ENCODE measurements at regions not wholly inside any gene's neighbourhood (a gene's known extent, or its start where the extent isn't known, plus 50 kb on each side); places are given as distances from the start of the nearest gene placed in this dataset.

- no peaks in the 10 kb centered on the region for H3K27me3 Mint-ChIP-seq
- H3K36me3 Mint-ChIP-seq (ENCODE audit: low read depth), result peaks cover 24% of the 10 kb centered on the region
- intact Hi-C loops (cut with micrococcal nuclease), result loop anchor here (1.0 to 2.0 kb wide), 2 partner anchors 162 to 803 kb away; no protein-coding TSS in a partner anchor
- H3K4me1 Mint-ChIP-seq, result peaks cover 45% of the 10 kb centered on the region
- no peak for DNase-seq
- H3K27ac Mint-ChIP-seq, result peak overlapping the region; percentile 78
- peaks cover 7% of the 10 kb centered on the region for H3K9me3 Mint-ChIP-seq
- peak overlapping the region; percentile 51 for H3K4me3 Mint-ChIP-seq
Observed at GRCh38 chr3:106172101-106172500, 303.3 kb upstream of the CBLB start.

- Mint-ChIP-seq H3K4me3 (peak overlapping the region; percentile 15), H3K36me3 (ENCODE audit: low read depth) (peaks cover 25% of the 10 kb centered on the region), H3K9me3 (peaks cover 6% of the 10 kb centered on the region), H3K4me1 (peaks cover 48% of the 10 kb centered on the region), H3K27ac (peak overlapping the region; percentile 78), H3K27me3 (no peaks in the 10 kb centered on the region)
- intact Hi-C loops (cut with micrococcal nuclease), result loop anchor here (1.0 to 2.0 kb wide), 2 partner anchors 162 to 804 kb away; no protein-coding TSS in a partner anchor
- peak; percentile 64 for DNase-seq
Observed at GRCh38 chr3:106172780-106173179, 304.0 kb upstream of the CBLB start.

- peaks cover 16% of the 10 kb centered on the region for H3K9me3 Mint-ChIP-seq
- H3K4me1 Mint-ChIP-seq, result peaks cover 55% of the 10 kb centered on the region
- no peak for DNase-seq
- intact Hi-C loops (cut with micrococcal nuclease), result no loop called here
- H3K36me3 Mint-ChIP-seq (ENCODE audit: low read depth), result peaks cover 32% of the 10 kb centered on the region
- H3K27me3 Mint-ChIP-seq, result no peaks in the 10 kb centered on the region
- H3K27ac Mint-ChIP-seq, result peak overlapping the region; percentile 80
- peak overlapping the region; percentile 14 for H3K4me3 Mint-ChIP-seq
Observed at GRCh38 chr3:106175276-106175675, 306.5 kb upstream of the CBLB start.

GRCh38 chr3:106176734-106177133 lies 307.9 kb upstream of the CBLB start:
- Mint-ChIP-seq H3K36me3 (ENCODE audit: low read depth) (peaks cover 35% of the 10 kb centered on the region), H3K4me1 (peaks cover 53% of the 10 kb centered on the region), H3K27me3 (no peaks in the 10 kb centered on the region), H3K4me3 (peak overlapping the region; percentile 77), H3K27ac (peak overlapping the region; percentile 93), H3K9me3 (peaks cover 16% of the 10 kb centered on the region)
- intact Hi-C loops (cut with micrococcal nuclease), result loop anchor here (1.0 to 2.0 kb wide), 17 partner anchors 9 to 500 kb away; partner anchors contain the start of gene CBLB
- DNase-seq, result peak; percentile 91

DNA sequence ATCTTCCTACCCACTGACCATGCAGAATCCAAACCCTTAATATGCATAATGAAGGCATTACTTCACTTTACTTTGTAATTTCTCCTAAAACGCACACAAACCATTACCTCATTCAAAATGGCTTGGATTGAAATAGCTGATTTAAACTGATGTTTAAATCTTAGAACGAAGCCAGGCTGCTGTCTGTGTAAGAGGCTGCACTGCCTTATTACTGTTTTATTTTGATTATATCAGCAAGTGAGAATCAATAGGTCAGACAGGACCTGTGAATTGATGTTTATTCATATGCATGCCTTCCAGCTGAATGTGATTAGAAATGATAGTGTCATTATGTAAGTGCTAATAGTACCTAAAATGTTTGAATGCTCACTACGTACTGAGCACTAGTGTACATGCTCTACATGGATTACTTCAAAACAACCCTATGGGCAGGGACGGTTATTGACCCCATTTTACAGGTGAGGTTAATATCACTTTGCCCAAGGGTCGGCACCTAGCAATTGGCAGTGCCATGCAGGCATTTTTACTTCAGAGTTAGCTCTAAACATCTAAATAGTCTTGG lies 314.2 kb upstream of the CBLB start:
- peaks cover 39% of the 10 kb centered on the region for H3K36me3 Mint-ChIP-seq (ENCODE audit: low read depth)
- no peak for DNase-seq
- H3K4me3 Mint-ChIP-seq, result no peak overlapping the region
- H3K9me3 Mint-ChIP-seq, result peaks cover 17% of the 10 kb centered on the region
- H3K27me3 Mint-ChIP-seq, result no peaks in the 10 kb centered on the region
- intact Hi-C loops (cut with micrococcal nuclease), result loop anchor here (5.0 kb wide), 1 partner anchor 879 kb away; no protein-coding TSS in a partner anchor
- H3K4me1 Mint-ChIP-seq, result peaks cover 46% of the 10 kb centered on the region
- no peak overlapping the region for H3K27ac Mint-ChIP-seq

- Mint-ChIP-seq H3K36me3 (ENCODE audit: low read depth) (peaks cover 35% of the 10 kb centered on the region), H3K9me3 (peaks cover 13% of the 10 kb centered on the region), H3K4me3 (peak overlapping the region; percentile 9), H3K27ac (peak overlapping the region; percentile 21), H3K27me3 (no peaks in the 10 kb centered on the region), H3K4me1 (peaks cover 42% of the 10 kb centered on the region)
- no peak for DNase-seq
- intact Hi-C loops (cut with micrococcal nuclease), result loop anchor here (2.0 to 5.0 kb wide), 3 partner anchors 23 to 878 kb away; no protein-coding TSS in a partner anchor
Observed at GRCh38 chr3:106183762-106184391, 315.1 kb upstream of the CBLB start.

DNA sequence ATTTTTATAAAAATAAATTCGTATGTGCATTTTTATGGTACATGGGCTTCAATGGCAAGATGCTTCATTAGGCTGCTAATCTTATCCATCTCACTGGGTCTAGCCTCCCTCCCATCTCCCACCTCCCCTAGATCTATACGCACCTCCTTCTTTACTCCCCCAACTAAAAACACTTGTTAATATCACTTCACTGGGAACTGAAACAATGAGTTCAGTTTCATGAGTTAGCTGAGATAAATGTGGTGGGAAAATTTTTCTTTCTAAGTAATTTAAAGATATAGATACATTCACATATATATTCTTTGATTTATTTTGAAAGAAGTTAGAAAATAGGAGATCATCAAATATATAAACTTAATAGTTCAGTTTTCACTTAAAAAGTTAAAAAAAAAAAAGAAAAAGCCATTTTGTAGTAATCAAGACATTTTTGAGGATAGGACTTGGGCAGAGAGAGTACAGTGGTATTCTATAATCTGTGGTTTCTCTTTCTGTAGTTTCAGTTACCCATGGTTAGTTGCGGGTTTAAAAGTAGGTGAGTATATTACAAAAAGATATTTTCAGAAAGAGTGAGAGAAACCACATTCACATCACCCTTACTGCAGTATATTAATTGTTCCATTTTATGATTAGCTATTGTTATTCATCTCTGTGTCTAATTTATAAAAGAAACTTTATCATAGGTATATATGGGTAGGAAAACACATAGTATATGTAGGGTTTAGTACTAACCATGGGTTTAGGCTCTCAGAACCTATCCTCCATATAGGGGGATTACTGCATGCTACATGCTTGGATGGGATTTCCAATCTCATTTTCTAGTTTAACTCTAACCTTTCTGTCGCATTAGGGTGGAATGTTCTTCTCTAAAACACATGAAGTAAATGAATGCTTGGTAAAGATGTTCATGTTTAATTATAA lies 316.0 kb upstream of the CBLB start:
- Mint-ChIP-seq H3K36me3 (ENCODE audit: low read depth) (peaks cover 35% of the 10 kb centered on the region), H3K9me3 (peaks cover 10% of the 10 kb centered on the region), H3K27ac (peak overlapping the region; percentile 83), H3K4me3 (peak overlapping the region; percentile 53), H3K4me1 (peaks cover 37% of the 10 kb centered on the region), H3K27me3 (no peaks in the 10 kb centered on the region)
- intact Hi-C loops (cut with micrococcal nuclease), result loop anchor here (1.0 to 5.0 kb wide), 4 partner anchors 7 to 878 kb away; no protein-coding TSS in a partner anchor
- DNase-seq, result no peak

DNA sequence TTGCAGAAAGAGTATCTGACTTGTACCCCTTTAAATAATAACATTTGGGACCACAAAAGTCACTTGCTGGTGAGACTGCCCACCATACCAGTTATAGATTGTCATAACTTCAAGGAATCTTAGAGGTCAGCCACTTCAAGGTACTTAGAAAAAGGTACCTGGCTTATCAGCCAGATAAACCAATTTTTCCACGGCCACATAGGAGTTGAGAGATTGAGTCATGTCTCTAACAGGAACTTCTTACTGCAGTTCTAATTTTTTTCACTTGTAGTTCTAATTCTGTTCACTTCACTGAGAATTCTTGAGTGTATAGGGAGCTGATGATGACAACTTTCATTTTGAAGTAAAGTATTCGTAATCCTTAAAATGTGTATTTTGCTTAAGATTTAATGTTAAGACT lies 317.1 kb upstream of the CBLB start:
- DNase-seq, result no peak
- peaks cover 31% of the 10 kb centered on the region for H3K36me3 Mint-ChIP-seq (ENCODE audit: low read depth)
- intact Hi-C loops (cut with micrococcal nuclease), result loop anchor here (1.0 to 2.0 kb wide), 4 partner anchors 9 to 175 kb away; no protein-coding TSS in a partner anchor
- H3K27me3 Mint-ChIP-seq, result no peaks in the 10 kb centered on the region
- H3K27ac Mint-ChIP-seq, result peak overlapping the region; percentile 83
- H3K4me3 Mint-ChIP-seq, result peak overlapping the region; percentile 53
- peaks cover 33% of the 10 kb centered on the region for H3K4me1 Mint-ChIP-seq
- peaks cover 10% of the 10 kb centered on the region for H3K9me3 Mint-ChIP-seq

GRCh38 chr3:106190296-106190695 lies 321.5 kb upstream of the CBLB start:
- H3K9me3 Mint-ChIP-seq, result peaks cover 21% of the 10 kb centered on the region
- intact Hi-C loops (cut with micrococcal nuclease), result no loop called here
- H3K4me3 Mint-ChIP-seq, result no peak overlapping the region
- no peak overlapping the region for H3K27ac Mint-ChIP-seq
- no peaks in the 10 kb centered on the region for H3K27me3 Mint-ChIP-seq
- H3K4me1 Mint-ChIP-seq, result peaks cover 26% of the 10 kb centered on the region
- peaks cover 40% of the 10 kb centered on the region for H3K36me3 Mint-ChIP-seq (ENCODE audit: low read depth)
- DNase-seq, result no peak

GRCh38 chr3:106191211-106191610 lies 322.4 kb upstream of the CBLB start:
- intact Hi-C loops (cut with micrococcal nuclease), result no loop called here
- H3K27me3 Mint-ChIP-seq, result no peaks in the 10 kb centered on the region
- H3K9me3 Mint-ChIP-seq, result peaks cover 21% of the 10 kb centered on the region
- H3K4me3 Mint-ChIP-seq, result no peak overlapping the region
- no peak overlapping the region for H3K27ac Mint-ChIP-seq
- DNase-seq, result no peak
- peaks cover 35% of the 10 kb centered on the region for H3K36me3 Mint-ChIP-seq (ENCODE audit: low read depth)
- peaks cover 17% of the 10 kb centered on the region for H3K4me1 Mint-ChIP-seq

DNA sequence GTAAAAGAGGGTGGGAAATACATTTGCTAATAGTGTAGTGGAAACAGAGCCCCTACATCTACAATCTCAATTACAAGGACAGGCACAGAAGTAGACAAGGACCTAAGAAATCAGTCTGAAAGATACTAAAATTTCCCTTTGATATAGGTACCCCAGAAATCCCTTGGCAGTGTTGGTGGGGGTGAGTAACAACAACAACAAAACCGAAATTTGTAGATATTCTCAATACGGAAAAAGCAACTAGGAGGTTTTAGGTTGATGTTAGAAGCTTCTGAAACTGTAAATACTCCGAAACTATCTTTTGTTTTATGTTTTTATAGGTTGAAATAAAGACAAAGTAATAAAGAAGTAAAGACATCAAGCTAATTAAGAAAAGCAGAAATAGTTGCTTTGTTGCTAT lies 323.1 kb upstream of the CBLB start:
- H3K36me3 Mint-ChIP-seq (ENCODE audit: low read depth), result peaks cover 37% of the 10 kb centered on the region
- no peak for DNase-seq
- H3K4me3 Mint-ChIP-seq, result no peak overlapping the region
- H3K27ac Mint-ChIP-seq, result no peak overlapping the region
- intact Hi-C loops (cut with micrococcal nuclease), result no loop called here
- H3K4me1 Mint-ChIP-seq, result peaks cover 15% of the 10 kb centered on the region
- H3K27me3 Mint-ChIP-seq, result no peaks in the 10 kb centered on the region
- peaks cover 26% of the 10 kb centered on the region for H3K9me3 Mint-ChIP-seq

DNA sequence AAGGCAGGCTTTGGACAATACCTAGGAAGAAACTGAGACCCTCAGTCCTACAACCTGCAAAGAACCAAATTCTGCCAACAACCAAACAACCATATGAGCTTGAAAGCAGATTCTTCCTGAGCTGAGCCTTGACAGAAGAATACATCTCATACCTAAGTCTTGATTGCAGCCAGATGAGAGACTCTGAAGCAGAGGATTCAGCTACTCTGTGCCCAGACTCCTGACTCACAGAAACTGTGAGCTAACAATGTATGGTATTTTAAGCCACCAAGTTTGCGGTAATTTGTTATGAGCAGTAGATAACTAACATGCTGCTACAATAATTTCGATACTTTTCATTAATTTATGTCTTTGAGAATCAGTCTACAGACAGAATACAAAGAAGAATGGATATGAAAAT lies 325.1 kb upstream of the CBLB start:
- DNase-seq, result no peak
- H3K4me3 Mint-ChIP-seq, result no peak overlapping the region
- no peak overlapping the region for H3K27ac Mint-ChIP-seq
- peaks cover 40% of the 10 kb centered on the region for H3K36me3 Mint-ChIP-seq (ENCODE audit: low read depth)
- intact Hi-C loops (cut with micrococcal nuclease), result no loop called here
- H3K27me3 Mint-ChIP-seq, result no peaks in the 10 kb centered on the region
- H3K9me3 Mint-ChIP-seq, result peaks cover 30% of the 10 kb centered on the region
- peaks cover 20% of the 10 kb centered on the region for H3K4me1 Mint-ChIP-seq

DNA sequence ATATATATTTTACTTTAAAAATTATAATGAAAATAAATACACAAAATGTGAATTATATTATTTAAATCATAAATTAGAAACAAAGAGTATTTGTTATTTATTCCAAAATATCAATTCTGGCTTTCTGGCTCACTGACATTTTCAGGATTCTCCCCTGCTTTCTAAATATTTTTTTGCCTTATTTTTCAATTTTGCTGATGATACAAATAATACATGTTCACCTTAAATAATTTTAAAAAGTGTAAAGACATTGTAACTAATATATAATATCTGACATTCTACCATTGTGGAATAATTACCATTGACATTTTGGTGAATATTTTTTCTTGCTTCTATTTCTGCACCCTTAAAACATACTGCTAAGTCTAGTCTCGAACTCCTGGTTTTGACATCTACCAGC lies 325.9 kb upstream of the CBLB start:
- intact Hi-C loops (cut with micrococcal nuclease), result no loop called here
- H3K9me3 Mint-ChIP-seq, result peaks cover 28% of the 10 kb centered on the region
- H3K4me3 Mint-ChIP-seq, result no peak overlapping the region
- peaks cover 35% of the 10 kb centered on the region for H3K36me3 Mint-ChIP-seq (ENCODE audit: low read depth)
- no peaks in the 10 kb centered on the region for H3K27me3 Mint-ChIP-seq
- no peak overlapping the region for H3K27ac Mint-ChIP-seq
- no peak for DNase-seq
- H3K4me1 Mint-ChIP-seq, result peaks cover 20% of the 10 kb centered on the region
